Renal cortex interstitium (tissue), 11 donors: ENCODE measurements at regions not wholly inside any gene's neighbourhood (a gene's known extent, or its start where the extent isn't known, plus 50 kb on each side); places are given as distances from the start of the nearest gene placed in this dataset.
A peak's percentile ranks its signal among the peaks of the same experiment; 100 is the strongest.

Experiments used
- DNase-seq, 11 donors: peaks; one replicate each; pipeline ENCODE4 v3.0.0-alpha.2; 2013; ENCODE audit warnings: low read depth in 9 of 11, low spot score in 4 of 11; ENCODE audit errors: extremely low read depth in 1 of 11

GRCh38 chr12:87847147-87847546, 182.1 kb downstream of the C12orf50 start:
- no peak for DNase-seq

- DNase-seq = peak in 9 of 11 donors; percentile 6 to 41 (median 17)
Observed at GRCh38 chr12:87846045-87846444, 183.2 kb downstream of the C12orf50 start.

DNA sequence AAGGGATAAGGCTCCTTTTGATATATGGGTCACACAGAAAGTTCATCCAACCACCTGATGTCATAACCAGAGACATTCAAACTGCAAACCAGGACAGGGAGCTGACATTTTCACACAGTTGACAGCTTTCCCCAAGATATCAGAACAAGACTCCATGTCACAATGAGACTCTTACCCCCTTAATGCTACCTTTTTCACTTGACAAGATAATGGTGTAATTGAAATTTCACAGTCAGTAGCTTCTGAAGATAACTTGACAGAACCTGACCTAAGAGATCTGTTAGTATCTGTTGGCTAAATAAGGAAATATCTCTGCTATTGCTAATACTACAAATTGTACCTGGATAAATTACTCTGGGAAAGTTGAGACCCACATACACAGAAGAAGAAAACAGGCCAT, 187.3 kb downstream of the C12orf50 start:
- DNase-seq = no peak

DNA sequence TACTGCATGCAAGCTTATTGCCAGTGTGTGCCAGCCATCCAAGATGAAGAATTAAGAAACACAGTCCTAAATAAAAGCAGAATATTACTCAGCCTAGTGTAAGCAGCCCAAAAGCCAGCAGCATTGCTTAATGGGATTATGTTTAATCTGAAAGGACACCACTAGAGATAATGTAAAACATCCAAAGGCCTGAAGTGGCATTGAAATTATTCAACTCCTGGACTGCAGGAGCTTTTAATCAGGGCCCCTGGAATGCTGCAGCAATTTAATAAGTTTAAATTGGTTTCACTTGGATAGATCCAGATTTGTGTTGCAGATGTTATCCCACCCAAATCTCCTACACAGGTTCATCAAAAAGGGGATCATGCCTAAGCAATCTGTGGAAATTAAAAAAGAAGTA, 193.0 kb downstream of the C12orf50 start:
- DNase-seq = no peak

DNA sequence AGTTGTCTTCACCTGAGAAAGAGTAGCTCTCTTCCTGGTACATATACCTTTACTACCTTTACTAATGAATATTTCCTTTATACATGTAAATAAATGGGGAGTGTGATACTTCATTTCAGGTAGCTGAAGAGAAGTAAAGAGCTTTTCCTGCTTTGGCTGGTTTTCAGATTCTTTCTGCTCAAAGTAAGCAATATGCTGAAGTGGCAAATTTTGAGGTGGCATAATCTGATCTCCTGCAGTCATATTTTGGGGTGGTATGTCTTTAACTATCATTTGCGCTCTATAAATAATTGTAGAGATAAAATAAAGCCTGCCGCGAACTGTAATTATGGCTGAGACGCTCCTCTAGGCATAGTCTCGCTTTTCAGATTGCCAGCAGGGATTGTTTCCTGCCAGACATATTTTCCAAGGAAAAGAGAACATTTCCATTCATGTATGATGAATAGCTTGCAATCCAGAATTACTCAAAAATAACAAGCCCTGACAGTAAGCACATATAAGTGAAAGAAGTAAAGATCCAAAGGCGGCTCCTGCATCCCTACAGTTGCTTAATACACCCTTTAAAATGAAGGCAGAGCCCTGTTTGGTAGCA, 200.7 kb downstream of the C12orf50 start:
- no peak for DNase-seq

GRCh38 chr12:87827638-87828264, 201.4 kb downstream of the C12orf50 start:
- no peak for DNase-seq

DNA sequence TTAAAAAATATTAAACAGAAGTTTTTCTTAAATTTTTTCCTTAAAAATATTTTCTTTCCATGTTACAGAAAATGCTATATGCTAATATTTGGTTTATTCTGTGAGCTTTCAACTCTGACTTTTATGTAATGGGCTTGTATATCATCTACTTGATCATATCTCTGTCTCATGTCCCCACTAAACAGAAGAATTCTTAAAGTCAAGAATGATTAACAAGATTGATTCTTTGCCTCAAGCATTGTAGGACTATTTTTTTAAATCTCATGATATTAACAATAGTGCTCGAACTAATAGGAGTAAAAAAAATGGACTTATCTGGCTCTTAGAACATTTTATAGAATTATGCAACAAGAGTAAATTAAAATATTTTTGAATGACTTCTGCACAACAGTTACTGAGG, 206.3 kb downstream of the C12orf50 start:
- DNase-seq = no peak

- DNase-seq = peak in 3 of 11 donors; percentile 6 to 32 (median 30)
Observed at GRCh38 chr12:87820524-87821202, 208.5 kb downstream of the C12orf50 start.

GRCh38 chr12:87818441-87818840, 210.8 kb downstream of the C12orf50 start:
- no peak for DNase-seq

DNA sequence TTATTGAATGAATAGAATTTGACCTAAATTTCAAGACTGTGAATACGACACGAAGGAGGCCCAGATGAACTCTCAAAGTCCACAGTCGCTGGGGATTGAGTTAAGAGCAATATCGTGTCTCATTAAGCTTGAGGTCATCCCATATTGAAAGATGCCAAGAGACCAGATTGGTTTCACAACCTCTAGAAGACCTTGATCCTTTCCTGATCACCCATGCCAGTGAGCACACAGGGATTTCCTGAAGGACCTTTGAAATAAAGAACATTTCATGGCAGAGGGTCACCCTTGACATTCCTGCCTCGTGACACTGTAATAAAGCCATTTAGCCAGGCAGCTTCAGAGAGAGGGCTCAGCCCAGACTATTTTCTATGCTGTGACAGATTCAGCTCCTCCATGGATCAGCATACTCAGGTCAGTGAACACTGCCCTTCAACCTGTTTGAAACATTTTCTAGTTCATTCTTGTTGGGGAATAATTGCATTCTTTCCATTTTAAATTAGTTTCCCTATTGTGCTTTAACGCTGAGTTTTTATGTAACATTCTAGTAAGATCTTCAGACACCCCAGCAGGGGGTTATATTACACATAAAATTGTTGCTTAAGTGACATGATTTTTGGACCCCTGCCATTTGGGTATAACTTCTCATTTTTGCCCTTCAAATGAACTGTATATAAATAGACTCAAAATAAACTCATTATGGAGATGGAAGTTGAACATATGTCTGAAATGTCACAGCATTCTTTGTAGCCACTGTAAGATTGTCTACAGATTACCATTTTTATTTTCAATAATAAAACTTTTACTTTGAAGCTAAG, 213.2 kb downstream of the C12orf50 start:
- peak in 5 of 11 donors; percentile 28 to 56 (median 45) for DNase-seq

GRCh38 chr12:87814625-87815024, 214.6 kb downstream of the C12orf50 start:
- DNase-seq = no peak

DNA sequence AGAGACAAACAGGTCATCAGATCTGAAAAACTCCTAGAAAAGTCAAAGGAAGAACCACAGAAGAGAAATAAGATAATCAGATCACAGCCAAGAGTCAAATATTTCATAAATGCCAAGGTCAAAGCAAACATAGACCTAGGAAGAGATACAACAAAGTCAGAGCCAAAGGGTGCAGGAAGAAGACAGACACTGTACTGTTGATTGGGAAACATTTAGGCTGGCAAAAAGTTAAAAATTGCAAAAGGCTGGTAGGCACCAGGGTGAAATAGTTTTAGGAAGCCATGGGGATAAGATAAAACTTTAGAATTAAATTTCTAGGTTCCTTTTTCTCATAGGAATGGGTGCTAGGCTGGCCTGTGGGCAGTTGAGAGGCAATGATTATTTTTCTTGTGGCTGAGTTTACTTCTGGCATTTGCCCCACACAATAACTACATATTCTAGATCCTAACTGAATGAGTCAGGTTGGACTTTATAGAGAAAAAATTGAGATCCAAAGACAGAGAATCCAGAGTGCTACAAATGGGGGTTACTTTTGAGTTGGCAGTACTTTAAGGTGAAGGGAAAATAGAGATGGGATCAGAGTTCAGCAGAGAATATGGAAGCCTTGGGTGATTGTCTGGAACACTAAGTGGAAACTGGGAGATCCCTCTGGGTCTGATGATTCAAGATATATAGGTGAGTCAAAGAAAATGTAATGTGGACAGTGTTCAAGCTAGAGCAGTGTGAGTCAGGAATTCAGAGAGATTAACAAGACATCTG, 215.5 kb downstream of the C12orf50 start:
- no peak for DNase-seq

- DNase-seq = no peak
Observed at GRCh38 chr12:87812681-87813080, 216.5 kb downstream of the C12orf50 start.

GRCh38 chr12:87812030-87812429, 217.2 kb downstream of the C12orf50 start:
- DNase-seq = no peak

DNA sequence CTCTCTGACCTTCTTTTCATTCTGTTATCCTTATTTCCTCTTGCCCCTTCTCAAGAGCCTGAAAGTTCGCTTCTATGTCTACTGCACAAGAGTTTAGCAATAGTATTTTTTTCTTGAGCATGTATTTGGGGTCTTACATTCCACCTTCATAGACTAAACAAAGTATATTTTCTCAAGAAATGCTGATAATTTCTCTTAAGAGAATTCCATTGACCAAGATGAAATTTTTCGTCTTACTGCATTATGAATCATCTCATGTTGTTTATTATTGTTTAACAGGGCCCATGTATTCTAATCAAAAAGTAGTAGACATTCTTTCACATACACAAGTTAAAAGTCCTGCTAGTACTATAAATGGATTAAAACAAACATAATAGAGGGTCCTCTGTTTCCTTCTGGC, 219.3 kb downstream of the C12orf50 start:
- no peak for DNase-seq

- no peak for DNase-seq
Observed at GRCh38 chr12:87807086-87807485, 222.1 kb downstream of the C12orf50 start.

- no peak for DNase-seq
Observed at GRCh38 chr12:87806310-87806709, 222.9 kb downstream of the C12orf50 start.

- no peak for DNase-seq
Observed at GRCh38 chr12:87804386-87804785, 224.8 kb downstream of the C12orf50 start.

DNA sequence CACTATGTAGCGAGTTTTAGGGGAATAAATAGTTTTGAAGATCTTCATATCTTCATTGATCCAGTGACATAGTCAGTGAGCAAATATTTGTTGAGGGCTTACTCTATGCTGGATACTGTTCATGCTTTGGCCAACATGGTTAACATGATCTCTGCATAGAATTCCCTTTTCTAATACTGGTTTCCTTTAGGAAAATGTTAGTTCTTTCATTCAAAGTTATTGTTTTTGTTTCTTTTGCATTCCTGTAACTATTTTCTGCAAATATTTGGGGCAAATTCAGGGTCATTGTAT, 226.5 kb downstream of the C12orf50 start:
- DNase-seq = no peak
